Mesothelial cell of epicardium (in vitro differentiated cells): ENCODE measurements at regions not wholly inside any gene's neighbourhood (a gene's known extent, or its start where the extent isn't known, plus 50 kb on each side); places are given as distances from the start of the nearest gene placed in this dataset.

Experiments used
- DNase-seq, 2 experiments: peaks; one replicate each; pipeline ENCODE4 v3.0.0; 2021; ENCODE audit warnings: low spot score in 2 of 2; ENCODE audit not compliant: unreplicated experiment in 2 of 2
- H3K27ac Mint-ChIP-seq: 2 replicates; pipeline ENCODE4 v1.8.0; 2021; ENCODE audit warnings: mixed read lengths
- H3K27me3 Mint-ChIP-seq: 2 replicates; pipeline ENCODE4 v1.8.0; 2021; ENCODE audit warnings: low read depth, mixed read lengths
- H3K36me3 Mint-ChIP-seq: 2 replicates; pipeline ENCODE4 v1.8.0; 2021; ENCODE audit warnings: mixed read lengths
- H3K4me1 Mint-ChIP-seq: 2 replicates; pipeline ENCODE4 v1.8.0; 2021; ENCODE audit warnings: mixed read lengths
- H3K4me3 Mint-ChIP-seq: 2 replicates; pipeline ENCODE4 v1.8.0; 2021; ENCODE audit warnings: mild to moderate bottlenecking, moderate library complexity, mixed read lengths
- H3K9me3 Mint-ChIP-seq: 2 replicates; pipeline ENCODE4 v1.8.0; 2021; ENCODE audit warnings: mixed read lengths
- TF ChIP-seq, protein P1 (sequence below): fragments of 200-600 bp; sonication (generic); IDR thresholded peaks from one replicate; pipeline ENCODE4 v1.5.0; 2021; ENCODE audit warnings: antibody characterized with exemption; ENCODE audit not compliant: unreplicated experiment

GRCh38 chr6:146911635-146912215 is 292.5 kb upstream of the STXBP5 start:
- no peak overlapping the region for H3K4me3 Mint-ChIP-seq
- TF ChIP-seq, protein P1, sequence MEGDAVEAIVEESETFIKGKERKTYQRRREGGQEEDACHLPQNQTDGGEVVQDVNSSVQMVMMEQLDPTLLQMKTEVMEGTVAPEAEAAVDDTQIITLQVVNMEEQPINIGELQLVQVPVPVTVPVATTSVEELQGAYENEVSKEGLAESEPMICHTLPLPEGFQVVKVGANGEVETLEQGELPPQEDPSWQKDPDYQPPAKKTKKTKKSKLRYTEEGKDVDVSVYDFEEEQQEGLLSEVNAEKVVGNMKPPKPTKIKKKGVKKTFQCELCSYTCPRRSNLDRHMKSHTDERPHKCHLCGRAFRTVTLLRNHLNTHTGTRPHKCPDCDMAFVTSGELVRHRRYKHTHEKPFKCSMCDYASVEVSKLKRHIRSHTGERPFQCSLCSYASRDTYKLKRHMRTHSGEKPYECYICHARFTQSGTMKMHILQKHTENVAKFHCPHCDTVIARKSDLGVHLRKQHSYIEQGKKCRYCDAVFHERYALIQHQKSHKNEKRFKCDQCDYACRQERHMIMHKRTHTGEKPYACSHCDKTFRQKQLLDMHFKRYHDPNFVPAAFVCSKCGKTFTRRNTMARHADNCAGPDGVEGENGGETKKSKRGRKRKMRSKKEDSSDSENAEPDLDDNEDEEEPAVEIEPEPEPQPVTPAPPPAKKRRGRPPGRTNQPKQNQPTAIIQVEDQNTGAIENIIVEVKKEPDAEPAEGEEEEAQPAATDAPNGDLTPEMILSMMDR, result no peak
- H3K4me1 Mint-ChIP-seq, result peaks cover 33% of the 10 kb centered on the region
- no peak overlapping the region for H3K27ac Mint-ChIP-seq
- DNase-seq, result no peak
- peaks cover 3% of the 10 kb centered on the region for H3K9me3 Mint-ChIP-seq
- H3K36me3 Mint-ChIP-seq, result no peaks in the 10 kb centered on the region
- H3K27me3 Mint-ChIP-seq, result no peaks in the 10 kb centered on the region

DNA sequence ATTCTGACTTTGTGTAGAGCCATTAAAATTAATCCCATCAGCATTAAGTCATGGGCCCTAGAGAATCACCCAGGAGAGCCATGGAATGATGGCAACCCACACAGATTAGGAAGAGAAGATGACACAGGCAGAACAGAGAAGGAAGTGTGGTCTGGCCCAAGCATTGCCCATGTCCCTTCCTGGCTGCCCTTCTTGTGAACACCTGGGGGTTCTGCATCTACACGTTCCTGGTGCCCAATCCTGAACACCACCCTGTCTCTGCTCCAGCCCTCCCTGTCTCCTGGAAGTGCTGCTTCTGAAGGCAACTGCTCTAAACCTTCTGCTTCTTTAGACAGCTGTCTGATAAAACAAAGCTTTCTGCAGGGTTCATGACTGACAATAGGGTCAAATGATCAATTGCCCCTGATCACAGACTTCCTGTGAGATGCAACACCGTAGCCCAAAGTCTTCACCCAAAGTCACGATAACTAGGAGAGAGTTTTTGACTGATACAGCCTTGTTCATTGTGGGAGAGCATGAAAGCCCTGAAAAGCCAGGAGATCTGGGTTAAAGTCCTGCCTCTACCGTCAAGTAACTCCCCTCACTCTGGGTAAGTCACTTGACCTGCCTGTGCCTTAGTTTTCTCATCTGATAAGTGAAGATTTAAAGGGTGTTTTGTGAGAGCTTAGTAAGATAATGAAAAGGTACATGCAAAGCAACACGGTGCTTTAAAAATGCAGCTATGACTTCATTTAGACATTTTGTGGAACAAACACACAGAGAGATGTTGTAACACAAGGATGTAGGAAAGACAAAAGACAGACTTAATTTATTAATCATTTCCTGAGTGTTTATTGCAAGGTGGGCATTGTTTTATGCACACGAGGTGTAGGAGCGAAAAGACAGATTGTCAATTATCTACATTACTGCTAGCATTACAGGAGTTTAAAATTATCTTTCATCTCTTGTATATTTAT is 291.2 kb upstream of the STXBP5 start:
- DNase-seq, result no peak
- peaks cover 33% of the 10 kb centered on the region for H3K4me1 Mint-ChIP-seq
- peaks cover 5% of the 10 kb centered on the region for H3K9me3 Mint-ChIP-seq
- H3K36me3 Mint-ChIP-seq, result no peaks in the 10 kb centered on the region
- H3K4me3 Mint-ChIP-seq, result no peak overlapping the region
- no peaks in the 10 kb centered on the region for H3K27me3 Mint-ChIP-seq
- H3K27ac Mint-ChIP-seq, result peak overlapping the region; percentile 70
- TF ChIP-seq, protein P1, result no peak

DNA sequence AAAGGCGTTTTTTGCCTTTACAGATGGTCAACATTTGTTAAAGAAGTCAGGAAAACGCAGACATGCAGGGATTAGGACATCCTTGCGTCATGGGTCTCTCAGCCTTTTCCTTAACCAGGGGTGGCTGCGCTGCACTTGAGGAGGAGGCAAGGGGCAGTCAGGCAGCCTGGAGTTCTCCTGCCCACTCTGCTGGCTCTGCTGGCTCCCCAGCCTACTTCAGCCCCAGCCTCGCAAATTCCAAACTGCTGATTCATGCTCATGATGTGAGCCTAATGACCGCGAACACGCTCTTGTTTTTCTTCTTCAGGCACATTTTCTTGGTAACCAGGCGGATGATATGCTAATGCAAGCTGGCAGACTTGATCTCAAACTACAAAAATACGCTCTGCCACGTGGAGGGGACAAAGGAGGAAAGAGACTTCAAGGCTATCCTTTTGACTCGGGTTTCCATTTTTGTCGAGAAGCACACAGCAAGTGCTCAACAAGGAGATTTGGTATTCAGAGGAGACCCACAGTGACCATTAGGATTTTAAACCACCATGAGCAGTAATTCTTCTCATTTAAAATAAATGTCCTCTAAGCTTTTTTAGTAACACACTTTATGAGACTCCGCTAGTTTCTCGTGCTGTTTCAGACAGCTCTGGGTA is 290.3 kb upstream of the STXBP5 start:
- no peaks in the 10 kb centered on the region for H3K36me3 Mint-ChIP-seq
- peak overlapping the region; percentile 35 for H3K4me3 Mint-ChIP-seq
- peaks cover 34% of the 10 kb centered on the region for H3K4me1 Mint-ChIP-seq

GRCh38 chr6:146914489-146915483 is 289.4 kb upstream of the STXBP5 start:
- Mint-ChIP-seq H3K27ac (peak overlapping the region; percentile 94), H3K27me3 (no peaks in the 10 kb centered on the region), H3K9me3 (peaks cover 5% of the 10 kb centered on the region), H3K36me3 (no peaks in the 10 kb centered on the region), H3K4me3 (peak overlapping the region; percentile 35), H3K4me1 (peaks cover 40% of the 10 kb centered on the region)
- peak in 1 of 2 experiments; percentile 38 for DNase-seq
- TF ChIP-seq, protein P1, result no peak

More for the DNA sequence above, 290.3 kb upstream of the STXBP5 start:
- H3K27me3 Mint-ChIP-seq, result no peaks in the 10 kb centered on the region
- peaks cover 5% of the 10 kb centered on the region for H3K9me3 Mint-ChIP-seq
- TF ChIP-seq, protein P1, result no peak
- peak; percentile 47 to 70 for DNase-seq
- peak overlapping the region; percentile 94 for H3K27ac Mint-ChIP-seq

DNA sequence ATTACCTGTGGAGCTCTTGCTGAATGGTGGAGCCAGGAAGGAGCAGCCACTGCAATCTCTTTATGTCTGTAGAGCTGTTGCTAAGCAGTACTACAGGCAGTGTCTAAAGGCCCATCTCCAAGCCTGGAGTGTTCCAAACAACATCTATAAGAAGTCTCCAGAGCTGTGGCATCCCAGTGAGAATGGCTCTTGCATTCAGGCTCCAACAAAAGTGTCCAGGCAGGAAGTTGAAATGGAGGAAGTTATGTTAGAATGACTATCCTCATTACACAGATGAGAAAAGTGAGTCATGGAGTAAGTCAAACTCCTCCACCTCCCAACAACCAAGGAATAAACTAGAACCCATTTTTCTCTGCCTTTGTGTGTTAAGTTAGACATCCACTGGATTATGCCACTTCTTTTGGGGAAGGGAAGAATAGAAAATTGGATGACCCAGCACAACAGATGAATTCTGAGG is 288.5 kb upstream of the STXBP5 start:
- peaks cover 41% of the 10 kb centered on the region for H3K4me1 Mint-ChIP-seq
- TF ChIP-seq, protein P1, result no peak
- H3K36me3 Mint-ChIP-seq, result no peaks in the 10 kb centered on the region
- peaks cover 5% of the 10 kb centered on the region for H3K9me3 Mint-ChIP-seq
- H3K27ac Mint-ChIP-seq, result peak overlapping the region; percentile 94
- no peaks in the 10 kb centered on the region for H3K27me3 Mint-ChIP-seq
- no peak overlapping the region for H3K4me3 Mint-ChIP-seq
- no peak for DNase-seq
